HAP-1 (cell line): ENCODE measurements at regions not wholly inside any gene's neighbourhood (a gene's known extent, or its start where the extent isn't known, plus 50 kb on each side); places are given as distances from the start of the nearest gene placed in this dataset.

ENCODE experiments used
- DNase-seq, 2 experiments: peaks; one replicate each; pipeline ENCODE4 v3.0.0-alpha.2; 2016 to 2020; ENCODE audit warnings: low spot score in 2 of 2
- H3K27me3 ChIP-seq: fragments of 250-450 bp; sonication (Bioruptor Pico); 2 replicates; pipeline ENCODE4 v1.5.1; 2020; ENCODE audit warnings: low read depth, mild to moderate bottlenecking, moderate library complexity
- H3K36me3 ChIP-seq: fragments of 250-450 bp; sonication (Bioruptor Pico); replicated peaks from 2 replicates; pipeline ENCODE4 v1.5.1; 2020; ENCODE audit warnings: mild to moderate bottlenecking
- H3K4me1 ChIP-seq: fragments of 250-450 bp; sonication (Bioruptor Pico); 2 replicates; pipeline ENCODE4 v1.5.1; 2020; ENCODE audit warnings: mild to moderate bottlenecking
- H3K4me3 ChIP-seq: fragments of 250-450 bp; sonication (Bioruptor Pico); 2 replicates; pipeline ENCODE4 v1.5.1; 2020; ENCODE audit warnings: mild to moderate bottlenecking, moderate library complexity
- H3K9me3 ChIP-seq: fragments of 250-450 bp; sonication (Bioruptor Pico); 2 replicates; pipeline ENCODE4 v1.5.1; 2020; ENCODE audit warnings: mild to moderate bottlenecking, moderate library complexity
- in situ Hi-C: fragments of 300-500 bp; cut with MboI; formaldehyde crosslinking; loops from 3 replicates; pipeline ENCODE4 v1.14.3; 2020; ENCODE audit warnings: low sequenced_read_pairs, inconsistent platforms, mixed read lengths

DNA sequence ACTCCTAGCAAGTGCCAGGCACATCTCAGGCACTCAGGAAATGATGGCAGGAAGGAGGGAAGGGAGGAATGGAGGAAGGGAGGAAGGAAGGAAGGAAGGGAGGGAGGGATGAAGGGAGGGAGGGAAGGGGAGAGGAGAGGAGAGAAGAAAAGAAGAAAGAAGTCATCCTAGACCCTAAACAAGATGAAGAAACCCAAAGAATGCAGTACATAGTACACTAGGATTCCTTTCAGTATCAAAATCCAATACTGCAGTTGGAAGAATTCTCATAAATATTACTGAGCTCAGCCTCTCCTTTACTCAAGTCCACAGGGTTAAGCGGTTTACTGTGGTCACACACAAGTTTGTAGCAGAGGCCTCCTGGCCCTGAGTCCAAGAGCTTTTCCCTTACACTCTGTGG is 155.7 kb upstream of the ETAA1 start:
- no peaks in the 10 kb centered on the region for H3K36me3 ChIP-seq
- no peak for DNase-seq
- no peaks in the 10 kb centered on the region for H3K9me3 ChIP-seq
- H3K4me3 ChIP-seq, result no peak overlapping the region
- H3K4me1 ChIP-seq, result no peaks in the 10 kb centered on the region
- no peaks in the 10 kb centered on the region for H3K27me3 ChIP-seq
- in situ Hi-C loops, result no loop called here

DNA sequence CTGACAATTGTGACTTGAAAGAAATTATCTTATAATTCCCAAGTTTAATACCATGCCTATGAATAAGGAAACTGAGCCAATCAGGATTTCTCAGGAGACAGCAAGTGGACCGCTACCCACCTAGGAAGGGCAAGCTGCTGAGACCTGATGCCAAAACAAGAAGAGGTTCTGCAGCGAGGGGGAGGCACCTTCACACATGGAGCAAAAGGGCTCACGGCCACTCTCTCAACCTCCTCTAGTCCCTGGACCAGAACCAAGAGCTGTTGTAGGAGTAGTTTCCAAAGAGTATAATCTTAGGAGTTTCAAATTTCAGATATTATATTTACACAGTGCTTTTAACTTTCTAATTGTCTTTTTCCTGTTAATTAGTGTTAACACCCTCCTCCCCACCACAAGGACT is 154.7 kb upstream of the ETAA1 start:
- in situ Hi-C loops, result no loop called here
- DNase-seq, result no peak
- H3K36me3 ChIP-seq, result no peaks in the 10 kb centered on the region
- H3K4me3 ChIP-seq, result no peak overlapping the region
- no peaks in the 10 kb centered on the region for H3K27me3 ChIP-seq
- no peaks in the 10 kb centered on the region for H3K4me1 ChIP-seq
- no peaks in the 10 kb centered on the region for H3K9me3 ChIP-seq

DNA sequence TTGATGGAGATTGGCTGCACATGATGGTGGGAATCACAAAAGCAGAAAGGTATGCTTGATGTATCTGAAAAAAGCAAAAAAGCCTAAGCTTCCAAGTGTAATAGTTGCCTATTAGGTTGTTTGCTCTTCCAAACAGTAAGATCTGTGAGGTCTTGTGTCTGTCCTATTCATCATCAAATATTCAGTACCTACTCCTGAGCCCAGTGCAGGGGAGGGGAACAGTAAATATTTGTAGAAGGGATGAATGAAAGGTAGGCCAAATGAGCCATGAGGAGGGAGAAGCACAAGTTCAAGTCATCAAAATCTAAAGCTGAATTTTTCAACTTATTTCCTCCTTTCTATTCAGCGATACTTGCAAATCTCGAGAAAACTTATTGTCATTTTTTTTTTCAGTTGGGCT is 153.2 kb upstream of the ETAA1 start:
- H3K9me3 ChIP-seq, result no peaks in the 10 kb centered on the region
- no peaks in the 10 kb centered on the region for H3K4me1 ChIP-seq
- in situ Hi-C loops, result no loop called here
- H3K36me3 ChIP-seq, result no peaks in the 10 kb centered on the region
- H3K4me3 ChIP-seq, result no peak overlapping the region
- H3K27me3 ChIP-seq, result no peaks in the 10 kb centered on the region
- DNase-seq, result no peak

DNA sequence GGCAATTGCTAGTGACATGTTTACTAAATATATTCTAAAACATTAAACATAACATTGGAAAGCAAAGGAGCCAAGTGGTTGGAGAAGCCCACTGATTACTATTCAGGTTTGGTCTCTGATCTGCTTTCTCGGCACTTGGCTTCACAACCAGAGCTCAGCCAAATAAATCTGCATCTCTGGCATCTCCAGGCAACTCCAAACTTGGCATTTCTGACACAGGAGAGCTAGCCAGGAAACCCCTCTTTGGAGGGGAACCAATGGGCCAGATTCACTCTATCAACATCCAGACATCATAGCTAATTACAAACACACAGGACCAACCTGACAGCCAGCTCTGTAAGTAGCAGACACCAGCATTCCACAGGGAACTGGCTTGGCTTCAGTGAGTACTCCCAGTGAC is 150.3 kb upstream of the ETAA1 start:
- Histone ChIP-seq H3K4me1 (no peaks in the 10 kb centered on the region), H3K9me3 (no peaks in the 10 kb centered on the region), H3K27me3 (no peaks in the 10 kb centered on the region), H3K36me3 (no peaks in the 10 kb centered on the region), H3K4me3 (no peak overlapping the region)
- in situ Hi-C loops, result no loop called here
- DNase-seq, result no peak

DNA sequence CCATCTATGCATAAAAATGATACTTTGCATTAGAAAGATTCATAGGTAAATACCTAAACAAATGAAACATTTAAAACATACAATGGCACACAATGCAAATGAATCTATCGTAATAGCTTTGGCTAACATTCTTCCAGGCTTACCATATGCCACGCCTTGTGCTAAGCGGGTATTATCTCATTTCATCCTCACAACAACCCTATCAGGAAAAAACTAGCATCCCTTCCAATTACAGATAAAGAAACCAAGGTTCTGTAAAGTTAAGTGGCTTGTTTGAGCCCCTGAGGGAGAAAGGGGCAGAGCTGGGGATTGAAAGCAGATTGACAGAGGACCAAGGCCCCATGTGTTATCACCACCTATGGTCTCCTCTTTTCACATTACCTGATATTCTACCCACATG is 145.4 kb upstream of the ETAA1 start:
- no peaks in the 10 kb centered on the region for H3K4me1 ChIP-seq
- peak in 1 of 2 experiments; percentile 8 for DNase-seq
- H3K36me3 ChIP-seq, result no peaks in the 10 kb centered on the region
- H3K27me3 ChIP-seq, result no peaks in the 10 kb centered on the region
- H3K9me3 ChIP-seq, result no peaks in the 10 kb centered on the region
- in situ Hi-C loops, result no loop called here
- no peak overlapping the region for H3K4me3 ChIP-seq

DNA sequence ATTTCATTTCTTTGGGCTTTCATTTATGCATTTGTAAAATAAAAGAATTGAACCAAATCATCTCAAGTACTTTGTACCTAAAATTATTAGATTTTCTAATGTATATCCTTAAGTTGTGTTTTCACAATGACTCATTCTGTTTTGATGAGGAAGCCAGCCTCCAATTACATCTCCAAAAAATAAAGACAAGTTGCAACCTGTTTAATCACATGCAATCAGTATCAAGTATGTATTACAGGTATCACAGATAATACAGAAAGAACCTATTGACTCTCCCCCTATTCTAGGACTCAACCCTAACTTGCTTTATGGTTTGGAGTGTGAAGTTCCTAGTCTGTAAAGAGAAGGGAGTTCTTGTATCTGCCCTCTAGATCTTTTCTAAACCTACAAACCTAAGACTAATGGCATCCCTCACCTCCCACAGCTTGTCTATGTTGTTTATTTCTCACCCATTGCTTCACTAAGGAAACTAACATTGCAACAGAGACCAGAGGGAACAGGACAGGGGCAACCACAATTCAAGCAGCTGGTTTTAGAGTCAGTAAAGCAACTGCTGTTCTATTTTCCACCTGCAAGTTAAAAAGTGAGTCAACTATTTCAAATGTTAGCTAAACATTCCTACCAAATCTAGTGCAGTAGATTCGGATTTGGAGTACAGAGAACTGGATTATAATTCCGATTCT is 141.1 kb upstream of the ETAA1 start:
- H3K4me1 ChIP-seq, result no peaks in the 10 kb centered on the region
- H3K36me3 ChIP-seq, result no peaks in the 10 kb centered on the region
- H3K9me3 ChIP-seq, result no peaks in the 10 kb centered on the region
- no peak overlapping the region for H3K4me3 ChIP-seq
- H3K27me3 ChIP-seq, result no peaks in the 10 kb centered on the region
- in situ Hi-C loops, result no loop called here
- DNase-seq, result no peak

DNA sequence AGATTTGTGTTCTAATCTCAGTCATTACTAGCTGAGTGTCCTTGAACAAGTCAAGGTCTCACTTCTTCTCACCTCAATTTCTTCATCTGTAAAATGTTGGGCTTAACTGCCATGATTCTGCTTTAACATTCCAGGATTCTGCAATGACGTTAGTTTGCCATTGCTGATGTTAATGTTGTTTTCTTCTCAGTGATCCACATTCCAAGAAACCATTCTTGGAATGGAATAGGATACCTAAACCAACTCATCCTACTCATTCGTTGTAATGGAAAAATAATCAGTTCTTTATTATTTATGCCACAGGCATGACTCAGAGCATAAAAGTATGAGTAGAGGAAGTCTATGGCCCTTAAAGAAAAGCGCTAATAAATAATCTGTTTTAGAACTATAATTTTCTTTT is 140.2 kb upstream of the ETAA1 start:
- Histone ChIP-seq H3K36me3 (no peaks in the 10 kb centered on the region), H3K4me1 (no peaks in the 10 kb centered on the region), H3K27me3 (no peaks in the 10 kb centered on the region), H3K9me3 (no peaks in the 10 kb centered on the region), H3K4me3 (no peak overlapping the region)
- DNase-seq, result no peak
- in situ Hi-C loops, result no loop called here

DNA sequence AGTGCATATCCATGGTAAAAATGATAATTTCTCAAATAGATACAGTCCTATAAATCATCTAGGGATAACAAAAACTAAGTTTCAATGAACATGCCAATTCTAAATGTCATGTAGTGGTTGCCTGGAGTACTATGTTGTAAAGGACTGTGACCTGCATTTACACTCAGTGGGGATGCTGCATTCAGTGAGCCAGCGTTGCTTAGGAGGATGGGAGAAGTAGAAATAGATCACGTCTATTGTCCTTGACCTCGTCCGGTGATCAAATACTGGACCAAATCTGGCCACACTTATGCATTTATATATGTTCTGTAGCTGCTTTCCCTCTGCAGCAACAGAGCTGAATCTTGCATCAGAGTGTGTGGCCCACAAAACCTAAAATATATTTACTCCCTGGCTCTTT is 139.0 kb upstream of the ETAA1 start:
- Histone ChIP-seq H3K4me3 (no peak overlapping the region), H3K36me3 (no peaks in the 10 kb centered on the region), H3K27me3 (no peaks in the 10 kb centered on the region), H3K9me3 (no peaks in the 10 kb centered on the region), H3K4me1 (no peaks in the 10 kb centered on the region)
- in situ Hi-C loops, result no loop called here
- no peak for DNase-seq

DNA sequence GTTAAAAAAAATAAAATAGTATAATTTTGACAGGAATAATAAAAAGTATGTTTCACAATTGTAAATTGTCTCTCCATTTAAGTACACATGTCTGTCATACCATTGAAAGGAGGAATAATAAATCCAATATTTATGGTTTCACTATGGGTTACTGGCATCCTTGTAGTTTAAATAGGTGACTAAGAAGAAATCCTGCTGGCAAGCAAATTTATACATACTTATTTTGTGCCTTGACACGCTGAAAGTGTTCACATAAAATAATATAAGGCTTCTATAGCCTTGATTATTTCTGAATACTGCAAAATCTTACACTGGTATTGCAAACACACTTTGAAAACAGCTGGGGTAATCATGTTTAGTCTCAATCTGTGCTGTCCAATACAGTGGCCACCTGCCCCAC is 138.3 kb upstream of the ETAA1 start:
- Histone ChIP-seq H3K27me3 (0 out of 2 replicates have a peak, but pooled peaks cover 2% of the 10 kb centered on the region), H3K4me1 (no peaks in the 10 kb centered on the region), H3K9me3 (no peaks in the 10 kb centered on the region), H3K4me3 (no peak overlapping the region), H3K36me3 (no peaks in the 10 kb centered on the region)
- in situ Hi-C loops, result no loop called here
- DNase-seq, result no peak

DNA sequence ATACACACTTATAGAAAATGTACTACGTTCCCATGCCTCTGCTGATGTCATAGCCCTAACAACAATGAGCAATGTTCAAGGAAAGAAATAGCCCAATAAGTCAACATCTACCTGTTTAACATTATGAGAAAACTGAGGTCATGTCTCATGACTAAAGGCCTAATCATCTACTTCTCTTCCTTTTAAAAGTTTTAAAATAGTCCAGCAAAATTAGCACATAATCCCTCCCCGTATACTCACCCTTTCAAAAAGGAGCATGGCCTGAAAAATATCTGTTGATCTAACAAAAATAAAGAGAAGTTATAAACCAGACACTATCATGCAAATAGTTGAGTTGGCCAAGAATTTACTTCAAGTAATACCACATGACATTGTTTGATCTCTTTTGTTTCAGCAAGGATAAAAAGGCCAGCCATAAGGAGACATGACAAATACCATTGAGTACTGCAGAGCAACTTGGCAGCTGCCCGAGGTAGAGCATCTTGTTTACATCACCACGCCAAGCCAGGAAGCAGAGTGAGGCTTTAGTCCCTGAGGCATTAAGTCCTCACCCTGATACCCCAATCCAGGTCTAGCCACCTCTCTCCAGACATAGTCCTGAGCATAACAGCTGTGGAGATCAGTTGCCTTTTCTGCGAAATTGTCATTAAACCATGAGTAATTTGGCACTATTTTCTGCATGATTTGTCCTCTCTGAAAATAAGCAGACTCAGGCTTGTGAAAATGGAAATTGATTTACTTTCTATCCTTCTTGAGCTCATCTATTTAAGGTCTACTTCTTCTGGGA is 137.4 kb upstream of the ETAA1 start:
- no peaks in the 10 kb centered on the region for H3K36me3 ChIP-seq
- 0 out of 2 replicates have a peak, but pooled peaks cover 2% of the 10 kb centered on the region for H3K27me3 ChIP-seq
- in situ Hi-C loops, result no loop called here
- H3K9me3 ChIP-seq, result no peaks in the 10 kb centered on the region
- peak; percentile 47 to 52 for DNase-seq
- H3K4me1 ChIP-seq, result no peaks in the 10 kb centered on the region
- H3K4me3 ChIP-seq, result no peak overlapping the region

DNA sequence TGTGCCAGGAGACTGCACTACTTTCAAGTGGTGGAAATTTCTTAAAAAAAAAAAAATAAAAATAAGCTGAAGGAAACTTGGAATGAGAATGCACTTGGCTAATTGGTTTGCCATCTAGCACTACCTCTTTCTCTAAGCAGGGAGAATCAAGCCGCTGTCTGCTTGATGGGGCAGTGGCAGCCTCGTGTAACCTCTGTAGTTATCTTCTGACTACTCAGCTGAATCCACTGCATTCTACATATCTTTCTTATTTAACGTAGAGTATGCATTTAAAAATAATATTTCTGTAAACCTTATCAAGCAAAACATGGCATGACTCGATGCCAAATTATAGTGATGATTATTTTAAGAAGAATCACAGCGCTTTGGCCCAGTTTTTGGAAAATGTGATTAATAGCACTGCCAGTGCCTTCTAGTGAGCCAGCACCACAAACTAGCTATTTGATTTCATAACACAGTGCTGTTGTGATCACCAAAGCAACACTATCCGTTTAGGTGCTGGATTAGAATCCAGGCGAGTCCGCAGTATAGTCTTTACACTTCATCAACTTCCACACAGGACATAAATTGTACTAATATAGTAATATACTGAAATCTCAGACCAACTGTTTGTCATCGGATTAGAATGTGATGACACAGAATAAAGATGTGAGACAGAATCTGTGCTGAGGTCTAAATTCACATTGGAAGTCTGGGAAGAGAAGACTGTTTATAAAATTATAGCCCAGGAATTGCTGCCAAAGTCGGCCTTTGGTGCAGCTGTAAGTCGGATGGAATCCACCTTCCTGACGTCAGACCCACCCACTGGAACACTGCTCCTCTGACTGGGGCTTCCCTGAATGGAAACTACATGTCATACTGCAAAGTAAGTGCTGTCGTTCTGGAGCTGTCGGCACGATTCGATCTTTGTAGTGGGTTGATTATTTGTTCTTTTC is 136.5 kb upstream of the ETAA1 start:
- H3K4me3 ChIP-seq, result no peak overlapping the region
- in situ Hi-C loops, result no loop called here
- H3K27me3 ChIP-seq, result 0 out of 2 replicates have a peak, but pooled peaks cover 2% of the 10 kb centered on the region
- H3K36me3 ChIP-seq, result no peaks in the 10 kb centered on the region
- H3K9me3 ChIP-seq, result no peaks in the 10 kb centered on the region
- no peak for DNase-seq
- no peaks in the 10 kb centered on the region for H3K4me1 ChIP-seq

DNA sequence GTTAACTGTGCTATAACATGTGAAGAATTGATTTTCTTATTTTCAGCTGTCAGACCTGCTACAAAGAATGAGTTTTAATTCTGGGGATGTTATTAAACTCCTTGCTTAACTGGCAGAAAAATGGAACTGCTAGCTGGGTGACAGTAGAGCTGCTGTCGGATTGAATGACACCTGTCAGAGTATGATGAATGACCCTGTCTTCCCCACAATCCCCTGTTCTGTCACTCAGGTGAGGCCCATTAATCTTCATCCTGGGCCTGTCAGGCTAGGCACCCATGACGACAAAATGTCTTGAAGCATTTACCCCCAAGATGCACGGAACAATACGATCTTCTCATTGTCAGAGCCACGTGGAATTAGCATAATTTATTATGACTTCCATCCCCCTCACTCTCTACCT is 129.9 kb upstream of the ETAA1 start:
- DNase-seq, result no peak

DNA sequence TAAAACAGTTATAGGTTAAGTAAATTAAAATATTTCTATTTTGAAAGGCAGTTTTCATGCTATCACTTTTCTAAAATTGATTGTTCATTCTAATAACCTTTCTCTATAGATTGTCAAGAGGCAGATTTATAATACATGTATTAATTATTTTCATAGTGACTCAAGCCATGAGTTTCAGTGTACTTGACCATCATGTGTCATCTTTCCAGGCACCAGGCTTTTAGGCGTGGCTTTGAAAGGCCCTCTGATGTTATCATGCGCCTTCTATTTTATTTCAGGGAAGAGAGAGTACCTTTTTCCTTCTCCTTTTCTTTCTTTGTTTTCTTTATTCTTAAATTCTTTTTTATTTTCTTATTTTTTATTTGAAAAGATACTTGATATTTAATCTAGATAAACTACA is 128.3 kb upstream of the ETAA1 start:
- in situ Hi-C loops, result no loop called here
- Histone ChIP-seq H3K4me3 (no peak overlapping the region), H3K9me3 (no peaks in the 10 kb centered on the region), H3K4me1 (no peaks in the 10 kb centered on the region), H3K27me3 (0 out of 2 replicates have a peak, but pooled peaks cover under 1% of the 10 kb centered on the region), H3K36me3 (no peaks in the 10 kb centered on the region)
- no peak for DNase-seq

More for the DNA sequence above, 129.9 kb upstream of the ETAA1 start:
- Histone ChIP-seq H3K9me3 (no peaks in the 10 kb centered on the region), H3K36me3 (no peaks in the 10 kb centered on the region), H3K27me3 (0 out of 2 replicates have a peak, but pooled peaks cover 2% of the 10 kb centered on the region), H3K4me3 (no peak overlapping the region), H3K4me1 (no peaks in the 10 kb centered on the region)
- in situ Hi-C loops, result no loop called here
